GM19240 (cell line): ENCODE measurements at regions not wholly inside any gene's neighbourhood (a gene's known extent, or its start where the extent isn't known, plus 50 kb on each side); places are given as distances from the start of the nearest gene placed in this dataset.

ENCODE experiments used
- DNase-seq: peaks from one replicate; pipeline ENCODE4 v3.0.0; 2011; ENCODE audit warnings: low spot score; ENCODE audit not compliant: insufficient read length

- DNase-seq = peak; percentile 18
Measured at GRCh38 chr13:22126433-22127021, 455.7 kb downstream of the FGF9 start.

DNA sequence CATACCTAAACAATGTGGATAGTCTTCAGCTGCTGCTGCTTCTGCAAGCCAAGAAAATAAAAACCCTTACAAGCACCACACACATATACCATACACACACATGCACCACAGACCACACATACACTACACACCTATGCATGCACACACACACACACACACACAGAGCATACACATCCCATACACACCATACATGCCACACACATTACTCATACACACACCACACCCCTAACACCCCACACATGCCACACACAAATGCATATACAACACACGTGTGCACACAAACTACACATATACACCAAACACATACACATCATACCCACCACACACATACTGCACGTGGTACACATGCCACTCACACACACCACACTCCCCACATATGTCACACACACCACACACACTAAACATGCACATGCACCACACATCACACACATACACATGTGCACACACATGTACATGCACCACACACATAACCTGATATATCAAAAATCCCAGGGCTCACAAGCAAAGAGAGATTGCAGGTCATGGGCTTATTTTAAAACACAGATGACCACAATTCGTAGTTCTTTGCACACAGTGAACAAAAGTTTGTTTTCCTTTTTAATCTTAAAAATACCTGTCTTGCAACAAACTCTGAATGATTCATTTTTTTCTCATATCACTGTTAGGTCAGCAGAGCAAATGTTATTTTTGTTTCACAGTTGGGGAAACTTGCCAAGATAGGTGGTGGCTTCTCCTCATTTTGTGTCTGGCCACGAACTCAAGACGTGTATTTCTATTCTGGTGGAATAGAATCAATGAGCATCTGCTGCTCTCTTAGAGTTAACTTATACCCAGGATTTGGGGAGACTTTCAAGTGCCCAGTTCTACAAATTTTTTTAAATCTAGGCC is 456.6 kb downstream of the FGF9 start:
- DNase-seq = no peak

DNA sequence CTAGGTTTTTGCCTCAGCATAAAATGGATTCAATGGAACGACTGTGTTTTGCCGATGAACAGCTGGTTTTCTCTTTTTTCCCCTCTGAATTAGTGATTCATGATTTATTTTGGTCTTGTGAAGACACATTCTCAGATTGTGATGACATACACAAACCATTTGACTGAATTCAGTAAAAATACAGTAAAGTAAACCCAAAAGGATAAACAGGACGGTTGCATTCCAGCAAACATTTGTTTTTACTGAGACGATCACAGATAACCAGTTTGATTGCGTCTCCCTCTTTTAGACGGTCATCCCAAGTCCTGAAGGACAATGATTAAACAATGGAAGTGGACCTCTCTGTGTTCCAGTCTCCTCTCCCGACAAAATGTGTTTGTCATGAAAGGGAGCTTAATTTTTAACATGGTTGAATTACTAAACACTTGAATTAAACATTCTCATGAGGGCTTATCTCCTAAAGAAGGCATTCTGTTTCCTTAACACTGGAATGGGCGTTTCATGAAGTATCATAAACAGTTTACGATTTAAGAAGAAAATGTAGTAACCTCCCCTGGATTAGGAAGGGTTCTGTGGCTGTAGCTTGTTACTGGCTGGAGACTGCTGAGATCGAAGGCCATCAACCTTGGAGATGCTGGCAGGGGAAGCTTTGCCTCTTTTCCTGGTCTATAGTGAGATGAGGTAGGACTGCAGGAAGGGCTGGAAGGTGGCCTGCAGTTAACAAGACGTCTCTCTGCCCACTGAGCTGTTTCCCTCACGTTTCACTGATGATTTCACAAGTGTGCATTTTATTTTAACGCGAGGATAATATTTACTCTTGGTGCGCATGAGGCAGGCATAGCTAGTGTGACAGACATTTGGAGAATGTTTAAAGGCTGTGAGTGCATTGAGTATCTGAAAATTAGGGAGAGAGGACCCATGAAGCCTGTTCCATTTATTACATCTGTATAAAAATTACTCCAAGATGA is 457.9 kb downstream of the FGF9 start:
- no peak for DNase-seq

DNA sequence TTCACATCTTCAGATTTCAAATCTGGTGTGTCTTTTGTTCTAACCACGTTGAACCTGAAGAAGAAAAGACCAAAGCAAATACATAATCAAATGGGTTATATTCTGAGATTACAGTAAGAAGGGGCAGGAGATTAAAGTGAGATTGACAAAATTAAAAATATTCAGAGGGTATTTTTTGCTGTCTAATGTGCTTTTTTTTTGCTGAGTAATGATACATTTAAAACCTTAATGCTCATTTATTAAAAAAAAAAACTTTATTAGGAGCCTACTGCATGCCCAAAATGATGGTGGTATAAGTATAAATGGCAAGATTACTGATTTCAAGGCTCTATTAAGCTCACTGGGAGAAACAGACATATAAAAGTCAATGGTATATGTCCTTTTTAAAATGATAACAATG is 459.4 kb downstream of the FGF9 start:
- no peak for DNase-seq

GRCh38 chr13:22134261-22134660 is 463.4 kb downstream of the FGF9 start:
- DNase-seq = no peak

GRCh38 chr13:22135446-22135845 is 464.6 kb downstream of the FGF9 start:
- no peak for DNase-seq

- DNase-seq = no peak
Measured at GRCh38 chr13:22137361-22138050, 466.6 kb downstream of the FGF9 start.

DNA sequence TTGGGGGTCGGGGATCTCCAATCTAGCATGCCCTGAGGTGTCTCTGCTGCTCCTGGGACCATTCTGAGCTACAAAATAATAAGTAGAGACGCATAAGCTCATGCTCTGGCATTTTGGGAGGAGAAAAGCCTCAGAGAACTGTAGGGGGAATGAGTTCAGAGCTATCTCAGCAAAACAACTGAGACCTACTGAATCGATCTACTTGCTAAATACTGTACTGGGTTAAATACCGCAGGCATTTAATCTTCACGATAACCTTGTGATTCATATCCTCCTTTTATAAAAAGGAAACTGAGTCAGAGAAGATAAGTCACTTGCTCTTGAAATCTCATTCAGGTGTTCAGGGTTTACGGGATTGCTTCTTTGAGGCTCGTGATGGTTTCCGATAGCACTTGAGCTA is 468.1 kb downstream of the FGF9 start:
- no peak for DNase-seq

- no peak for DNase-seq
Measured at GRCh38 chr13:22141716-22142115, 470.8 kb downstream of the FGF9 start.

- DNase-seq = no peak
Measured at GRCh38 chr13:22143671-22144070, 472.8 kb downstream of the FGF9 start.

DNA sequence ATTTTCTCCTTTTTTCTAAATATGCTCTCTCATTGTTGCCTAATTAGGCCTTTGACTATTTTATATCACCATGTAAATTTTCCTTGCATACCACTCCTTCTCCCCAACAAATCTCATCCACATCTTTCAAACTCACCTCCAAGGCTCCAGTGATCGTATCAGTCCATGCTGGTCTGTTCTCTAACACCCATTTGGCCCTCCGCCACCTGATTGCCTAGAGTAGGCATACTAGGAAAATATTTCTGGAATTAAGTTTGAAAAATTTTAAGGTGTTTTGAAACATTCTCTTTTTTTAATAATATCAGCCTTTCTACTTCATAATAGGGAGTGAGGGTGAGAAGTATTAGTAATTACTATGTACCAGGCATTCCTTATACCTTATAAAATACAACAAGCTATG is 473.9 kb downstream of the FGF9 start:
- DNase-seq = no peak

DNA sequence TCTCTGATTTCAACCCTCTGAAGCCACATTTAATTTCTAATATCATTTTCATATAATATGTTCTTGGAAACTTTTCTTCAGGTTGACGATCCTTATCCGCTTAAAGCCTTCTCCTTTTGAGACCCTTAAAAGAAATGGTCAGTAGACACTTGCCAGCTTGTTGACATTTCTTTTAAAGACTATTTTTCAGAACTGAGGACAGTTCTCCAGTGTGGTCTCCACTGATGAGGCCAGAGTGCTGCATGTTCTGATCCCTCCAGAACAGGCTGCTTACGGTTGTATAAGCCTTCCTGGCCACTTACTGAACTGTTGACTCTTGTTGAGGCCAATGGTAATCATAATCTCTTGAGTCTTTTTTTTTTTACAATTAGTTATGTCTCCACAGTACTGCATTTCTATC is 477.3 kb downstream of the FGF9 start:
- no peak for DNase-seq

DNA sequence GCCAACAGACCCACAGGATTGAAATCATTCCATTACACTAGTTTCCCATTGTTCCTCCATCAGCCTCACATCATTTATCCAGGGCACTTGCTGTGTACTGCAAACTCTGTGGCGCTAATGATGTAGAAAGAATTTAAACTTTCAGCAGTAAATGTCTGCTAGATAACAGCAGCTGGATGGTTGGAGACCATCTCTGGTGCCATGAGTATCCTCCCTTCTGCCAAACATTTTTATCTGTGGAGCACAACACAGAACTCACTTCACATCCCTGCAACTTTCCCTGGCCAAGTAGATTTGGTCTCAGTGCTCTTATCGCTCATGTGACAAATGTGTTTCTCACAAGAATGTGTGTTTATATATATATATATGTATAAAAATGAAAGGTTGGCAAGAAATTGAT is 481.9 kb downstream of the FGF9 start:
- DNase-seq = no peak

- no peak for DNase-seq
Measured at GRCh38 chr13:22154041-22154440, 483.2 kb downstream of the FGF9 start.

- peak; percentile 23 for DNase-seq
Measured at GRCh38 chr13:22161871-22162270, 491.0 kb downstream of the FGF9 start.

DNA sequence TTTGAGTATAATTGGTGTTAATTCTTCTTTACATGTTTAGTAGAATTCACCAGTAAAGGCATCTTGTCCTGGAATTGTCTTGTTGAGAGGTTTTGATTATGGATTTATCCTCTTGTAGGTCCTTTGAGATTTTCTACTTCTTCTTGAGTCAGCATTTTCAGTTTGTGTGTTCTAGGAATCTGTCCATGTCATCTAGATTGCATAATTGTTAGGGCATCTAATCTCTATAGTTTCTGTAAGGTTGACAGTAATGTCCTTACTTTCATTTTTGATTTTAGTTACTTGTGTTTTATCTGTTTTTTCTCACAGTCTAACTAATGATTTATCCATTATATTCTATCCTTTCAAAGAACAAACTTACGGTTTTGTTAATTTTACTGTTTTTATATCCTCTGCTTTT is 492.0 kb downstream of the FGF9 start:
- DNase-seq = no peak

- DNase-seq = no peak
Measured at GRCh38 chr13:22168437-22169190, 497.7 kb downstream of the FGF9 start.

- DNase-seq = no peak
Measured at GRCh38 chr13:22169473-22169872, 498.6 kb downstream of the FGF9 start.

GRCh38 chr13:22173610-22174009 is 502.7 kb downstream of the FGF9 start:
- no peak for DNase-seq

DNA sequence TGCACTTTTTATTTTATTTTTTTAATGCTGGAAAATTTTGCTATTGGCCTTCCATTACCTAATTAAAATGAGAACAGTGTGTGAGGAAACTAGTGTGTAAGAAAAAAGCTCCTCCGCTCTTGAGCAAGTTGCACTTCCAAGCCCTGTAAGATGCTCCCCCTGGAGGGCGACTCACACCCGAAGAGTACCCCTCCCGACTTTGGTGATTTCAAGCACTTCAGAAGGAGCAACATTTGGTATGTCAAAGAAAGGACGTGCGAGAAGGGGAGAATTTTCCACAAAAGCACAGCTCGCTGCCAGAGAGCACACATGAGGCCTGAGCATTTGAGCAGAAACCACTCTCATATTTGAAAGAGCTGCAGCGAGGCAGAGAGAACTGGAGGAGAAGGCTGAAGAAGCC is 504.4 kb downstream of the FGF9 start:
- DNase-seq = no peak

GRCh38 chr13:22175815-22176214 is 504.9 kb downstream of the FGF9 start:
- no peak for DNase-seq
